ENCODE measurements at regions not wholly inside any gene's neighbourhood (a gene's known extent, or its start where the extent isn't known, plus 50 kb on each side); places are given as distances from the start of the nearest gene placed in this dataset.

- Histone ChIP-seq H3K4me2 (ENCODE audit: insufficient read depth, low read length) (no peak overlapping the region), H3K9me3 (replicated peaks; ENCODE audit: control insufficient read depth, insufficient read depth, low read depth, low read length) (no peaks in the 10 kb centered on the region), H3K4me1 (replicated peaks in 1 of 2; ENCODE audit: control insufficient read depth in 2 of 2, insufficient read depth in 2 of 2, low read length in 2 of 2) (no peaks in the 10 kb centered on the region), H4K20me1 (replicated peaks; ENCODE audit: control insufficient read depth, insufficient read depth, low read length) (no peaks in the 10 kb centered on the region), H3K79me2 (ENCODE audit: control insufficient read depth, insufficient read depth, low read length) (no peaks in the 10 kb centered on the region), H3K27me3 (ENCODE audit: control insufficient read depth in 2 of 2, insufficient read depth in 2 of 2, low read length in 2 of 2) (no peaks in the 10 kb centered on the region), H3K27ac (ENCODE audit: extremely low read depth, low read depth, low read length) (no peak overlapping the region), H3K4me3 (no peak overlapping the region), H3K36me3 (ENCODE audit: control insufficient read depth, insufficient read depth, low read length) (no peaks in the 10 kb centered on the region), H3K9ac (ENCODE audit: insufficient read depth in 1 of 2, low read depth in 2 of 2, low read length in 2 of 2) (no peak overlapping the region), H3K9me1 (ENCODE audit: control insufficient read depth, insufficient read depth, low read length) (no peaks in the 10 kb centered on the region), H2AFZ (ENCODE audit: low read depth, low read length) (no peak overlapping the region)
- FAIRE-seq (no peak), ATAC-seq (no peak), DNase-seq (ENCODE audit: extremely low read depth in 1 of 4, low spot score in 3 of 4) (no peak)
- in situ Hi-C loops (cut with MboI) (no loop called here), intact Hi-C loops (cut with micrococcal nuclease) (no loop called here)
- CTCF ChIA-PET (ENCODE audit: low intra/inter-chr PET ratio), result no interaction called here
- BruUV-seq (replicated peaks), result no TSS peak
- 3% methylated on average over 4 of the region's 5 CpGs for WGBS (ENCODE audit: insufficient coverage, low coverage, missing lambda C conversion rate)
- POLR2A ChIA-PET, result interaction anchor here (0.8 kb wide), 1 partner anchor 408 kb away, joined by 5 read pairs; no protein-coding TSS in a partner anchor
- no peak for TF ChIP-seq ZNF561 (CRISPR knock-in tag; conservative IDR thresholded peaks at IDR 0.05)
- TF ChIP-seq ZC3H8 (IDR thresholded peaks at IDR 0.05), result no peak
- no peak for TF ChIP-seq TARDBP (IDR thresholded peaks at IDR 0.05)
- no peak for TF ChIP-seq TGIF2 (CRISPR knock-in tag; IDR thresholded peaks at IDR 0.05)
- TF ChIP-seq SAFB (IDR thresholded peaks at IDR 0.05; ENCODE audit: borderline replicate concordance, low read depth, low read length), result no peak
- TF ChIP-seq GTF2A2 (tag; IDR thresholded peaks at IDR 0.05), result no peak
- no peak for TF ChIP-seq HNRNPH1 (optimal IDR thresholded peaks at IDR 0.05; ENCODE audit: low read depth, low read length)
- no peak for TF ChIP-seq POLR2B (IDR thresholded peaks at IDR 0.05; ENCODE audit: low read depth, partially characterized antibody)
- TF ChIP-seq MGA (IDR thresholded peaks at IDR 0.05), result no peak
- TF ChIP-seq IRF1 (CRISPR knock-in tag; IDR thresholded peaks at IDR 0.05; ENCODE audit: borderline replicate concordance), result no peak
- no peak for TF ChIP-seq CREM (IDR thresholded peaks at IDR 0.05; ENCODE audit: low read depth)
- TF ChIP-seq ZNF282 (CRISPR knock-in tag; IDR thresholded peaks at IDR 0.05), result no peak
- TF ChIP-seq TEAD1 (CRISPR knock-in tag; IDR thresholded peaks at IDR 0.05), result no peak
Observed at GRCh38 chr12:98174428-98174809, 341.0 kb upstream of the TMPO start.

All from K562 (cell line).